Uterus (tissue), 2 donors: ENCODE measurements at regions not wholly inside any gene's neighbourhood (a gene's known extent, or its start where the extent isn't known, plus 50 kb on each side); places are given as distances from the start of the nearest gene placed in this dataset.

Experiments
- POLR2A ChIP-seq, 2 donors: fragments of 450-650 bp; IDR thresholded peaks; one replicate each; pipeline ENCODE4 v1.6.1; 2016; ENCODE audit warnings: antibody characterized with exemption in 2 of 2, mild to moderate bottlenecking in 1 of 2, moderate library complexity in 1 of 2
- TF ChIP-seq, protein P1 (sequence below), 4 experiments: fragments of 200-600 bp in 2 of 4; fragments of 450-650 bp in 2 of 4; sonication (generic) in 2 of 4; IDR thresholded peaks; one replicate each; pipeline ENCODE4 v1.5.1; 2016 to 2019; ENCODE audit warnings: antibody characterized with exemption in 4 of 4, mild to moderate bottlenecking in 2 of 4, moderate library complexity in 1 of 4

DNA sequence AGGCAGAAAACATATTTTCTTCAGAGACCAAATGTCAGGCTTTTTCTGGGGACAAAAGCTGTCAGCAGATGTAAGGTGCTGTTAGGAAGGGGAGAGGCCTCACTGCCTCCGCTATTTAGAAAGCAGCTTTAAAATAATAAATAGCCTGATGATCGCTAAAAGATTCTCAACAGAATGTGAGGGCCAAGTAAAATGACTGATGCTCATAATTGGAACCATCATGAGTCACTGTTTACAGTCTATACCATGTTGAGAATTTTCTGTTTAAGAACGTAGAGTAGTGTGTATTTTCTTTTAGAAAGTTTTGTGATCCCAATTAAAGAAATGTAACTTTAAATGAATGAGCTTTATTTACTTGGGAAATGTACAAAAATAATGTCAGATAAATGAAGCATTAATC is 220.0 kb downstream of the CLIC5 start:
- TF ChIP-seq, protein P1, sequence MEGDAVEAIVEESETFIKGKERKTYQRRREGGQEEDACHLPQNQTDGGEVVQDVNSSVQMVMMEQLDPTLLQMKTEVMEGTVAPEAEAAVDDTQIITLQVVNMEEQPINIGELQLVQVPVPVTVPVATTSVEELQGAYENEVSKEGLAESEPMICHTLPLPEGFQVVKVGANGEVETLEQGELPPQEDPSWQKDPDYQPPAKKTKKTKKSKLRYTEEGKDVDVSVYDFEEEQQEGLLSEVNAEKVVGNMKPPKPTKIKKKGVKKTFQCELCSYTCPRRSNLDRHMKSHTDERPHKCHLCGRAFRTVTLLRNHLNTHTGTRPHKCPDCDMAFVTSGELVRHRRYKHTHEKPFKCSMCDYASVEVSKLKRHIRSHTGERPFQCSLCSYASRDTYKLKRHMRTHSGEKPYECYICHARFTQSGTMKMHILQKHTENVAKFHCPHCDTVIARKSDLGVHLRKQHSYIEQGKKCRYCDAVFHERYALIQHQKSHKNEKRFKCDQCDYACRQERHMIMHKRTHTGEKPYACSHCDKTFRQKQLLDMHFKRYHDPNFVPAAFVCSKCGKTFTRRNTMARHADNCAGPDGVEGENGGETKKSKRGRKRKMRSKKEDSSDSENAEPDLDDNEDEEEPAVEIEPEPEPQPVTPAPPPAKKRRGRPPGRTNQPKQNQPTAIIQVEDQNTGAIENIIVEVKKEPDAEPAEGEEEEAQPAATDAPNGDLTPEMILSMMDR (IDR thresholded peaks at IDR 0.05): no peak
- no peak for TF ChIP-seq POLR2A (IDR thresholded peaks at IDR 0.05)
